Dermis blood vessel endothelial cell (primary cell): ENCODE measurements at regions not wholly inside any gene's neighbourhood (a gene's known extent, or its start where the extent isn't known, plus 50 kb on each side); places are given as distances from the start of the nearest gene placed in this dataset.
A peak's percentile ranks its signal among the peaks of the same experiment; 100 is the strongest.
"Not testable (repeated sequence)": the region's sequence is repeated elsewhere in the genome, so short reads cannot be mapped to it uniquely, and the experiment has no call there.

ENCODE experiments used
- DNase-seq: peaks from one replicate; pipeline ENCODE4 v3.0.0; 2010

DNA sequence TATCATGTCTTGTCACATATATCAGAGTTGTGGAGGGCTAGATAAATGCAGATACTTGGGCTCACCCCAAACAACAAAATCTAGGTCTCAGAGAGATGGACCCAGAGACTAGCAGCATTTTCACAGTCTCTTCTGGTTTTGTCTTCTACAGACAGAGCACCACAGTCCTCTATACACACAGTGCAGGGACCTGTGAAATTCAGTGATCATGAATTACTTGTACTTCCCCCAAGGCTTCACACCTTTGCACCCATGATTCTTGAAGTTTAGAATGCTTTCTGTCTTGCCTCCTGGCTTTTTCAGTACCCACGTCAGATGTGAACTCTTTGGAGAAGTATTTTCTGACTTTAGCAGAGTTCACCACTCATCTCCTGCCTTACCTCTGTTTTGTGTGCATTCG is 371.5 kb upstream of the PRR16 start:
- DNase-seq: no peak

DNA sequence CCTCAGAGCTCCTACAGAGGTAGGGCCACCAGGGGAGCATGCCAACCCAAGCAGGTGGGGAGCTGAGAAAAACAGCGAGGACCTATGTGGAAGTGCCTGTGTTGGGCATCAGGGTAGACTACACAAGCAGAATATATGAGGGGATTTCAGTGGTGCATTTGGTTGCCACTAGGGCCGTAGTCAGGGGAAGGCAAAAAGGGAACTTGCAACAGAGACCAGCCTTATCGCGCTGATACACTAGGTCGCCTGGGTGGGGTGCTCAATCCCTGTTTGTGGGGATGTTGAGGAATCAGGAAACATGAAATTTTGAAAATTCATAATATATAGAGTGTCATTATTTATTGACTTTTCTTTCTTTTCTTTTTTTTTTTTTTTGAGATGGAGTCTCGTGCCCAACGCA is 370.9 kb upstream of the PRR16 start:
- DNase-seq: no peak

DNA sequence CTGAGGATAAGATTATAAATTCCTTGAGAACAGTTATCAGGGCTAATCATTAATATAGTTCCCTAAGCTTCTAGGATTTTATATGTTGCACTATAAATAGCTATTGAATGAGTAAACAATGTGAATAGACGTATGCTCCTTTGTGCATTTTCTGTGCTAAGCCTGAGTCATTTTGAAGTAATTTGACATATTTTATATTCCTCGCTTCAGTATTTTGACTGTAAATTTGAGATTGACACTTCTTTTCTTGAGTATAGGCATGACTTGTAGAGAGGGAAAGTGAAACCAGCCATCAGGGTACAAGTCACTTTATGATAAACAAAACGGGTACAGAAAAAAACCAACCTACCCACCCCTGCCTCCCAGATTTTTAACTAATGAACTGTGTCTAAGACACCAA is 367.7 kb upstream of the PRR16 start:
- DNase-seq: no peak

DNA sequence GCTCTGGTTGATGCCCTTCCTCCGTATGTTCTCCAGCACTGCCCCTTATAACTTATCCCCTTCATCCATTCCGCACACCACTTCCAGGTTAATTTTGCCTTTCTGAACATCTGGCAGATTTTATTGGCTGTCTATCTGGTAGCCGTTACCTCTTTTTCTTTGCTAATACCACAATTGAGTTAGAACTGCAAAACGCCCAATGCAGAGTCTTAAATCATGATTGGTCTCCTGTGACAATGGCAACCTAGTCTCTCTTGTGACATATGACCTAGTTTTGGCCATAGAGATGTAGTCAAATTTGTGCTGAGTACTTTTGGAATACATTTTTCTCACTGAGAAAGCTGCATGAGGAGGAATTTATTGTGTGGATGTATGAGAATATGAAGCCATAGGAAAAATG is 365.7 kb upstream of the PRR16 start:
- DNase-seq: no peak

DNA sequence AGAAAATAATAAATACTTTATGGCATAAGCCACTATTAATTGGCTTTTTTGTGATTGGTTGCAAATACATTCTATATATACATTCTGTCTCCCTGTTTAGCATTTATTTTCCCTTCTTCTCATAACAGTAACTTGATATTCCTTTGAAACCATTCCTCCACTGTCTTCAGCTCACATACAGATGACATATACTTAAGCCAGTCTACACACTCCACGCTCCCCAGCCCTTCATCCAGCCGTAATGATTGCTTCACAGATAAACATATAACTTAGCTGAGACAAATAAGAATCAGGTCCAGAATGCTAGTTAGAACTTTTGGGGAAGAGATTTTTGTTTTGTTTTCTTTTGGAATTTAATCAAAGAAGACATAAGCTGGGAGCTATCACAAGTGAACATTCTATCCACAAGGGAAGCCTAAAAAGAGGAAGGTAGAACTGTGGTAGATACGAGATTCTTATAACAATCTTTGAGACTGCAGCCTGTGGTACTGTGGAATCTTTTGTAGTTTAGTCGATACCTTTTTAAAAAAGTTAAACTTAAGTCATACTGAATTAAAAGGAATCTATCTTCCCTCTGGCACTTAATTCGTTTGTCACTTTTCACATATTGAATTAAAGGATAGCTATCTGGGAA is 365.1 kb upstream of the PRR16 start:
- no peak for DNase-seq

DNA sequence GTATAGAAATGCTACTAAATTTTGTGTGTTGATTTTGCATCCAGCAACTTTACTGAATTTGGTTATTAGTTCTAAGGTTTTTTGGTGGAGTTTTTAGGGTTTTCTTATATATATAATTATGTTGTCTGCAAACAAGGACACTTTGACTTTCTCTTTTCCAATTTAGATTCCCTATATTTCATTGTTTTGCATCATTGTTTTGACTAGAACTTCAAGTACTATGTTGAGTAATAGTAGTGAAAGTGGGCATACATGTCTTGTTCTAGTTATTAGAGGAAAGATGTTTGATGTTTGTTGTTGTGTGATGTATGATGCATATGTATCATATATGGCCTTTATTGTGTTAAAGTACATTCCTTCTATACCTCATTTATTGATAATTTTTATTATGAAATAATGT is 362.3 kb upstream of the PRR16 start:
- no peak for DNase-seq

DNA sequence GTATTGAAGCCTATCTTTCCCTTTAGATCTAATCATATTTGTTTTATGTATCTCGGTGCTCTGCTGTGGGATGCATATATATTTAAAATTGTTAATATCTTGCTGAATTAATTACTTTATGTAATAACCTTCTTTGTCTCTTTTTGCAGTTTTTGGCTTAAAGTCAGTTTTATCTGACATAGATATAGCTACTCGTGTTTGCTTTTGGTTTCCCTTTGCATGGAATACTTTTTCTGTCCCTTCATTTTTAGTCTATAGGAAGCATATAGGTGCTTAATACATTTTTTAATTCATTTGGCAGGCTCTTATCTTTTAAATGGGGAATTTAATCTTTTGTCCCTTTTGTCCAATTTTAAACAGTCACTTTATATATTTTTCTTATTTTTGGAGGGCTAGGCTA is 360.6 kb upstream of the PRR16 start:
- no peak for DNase-seq

DNA sequence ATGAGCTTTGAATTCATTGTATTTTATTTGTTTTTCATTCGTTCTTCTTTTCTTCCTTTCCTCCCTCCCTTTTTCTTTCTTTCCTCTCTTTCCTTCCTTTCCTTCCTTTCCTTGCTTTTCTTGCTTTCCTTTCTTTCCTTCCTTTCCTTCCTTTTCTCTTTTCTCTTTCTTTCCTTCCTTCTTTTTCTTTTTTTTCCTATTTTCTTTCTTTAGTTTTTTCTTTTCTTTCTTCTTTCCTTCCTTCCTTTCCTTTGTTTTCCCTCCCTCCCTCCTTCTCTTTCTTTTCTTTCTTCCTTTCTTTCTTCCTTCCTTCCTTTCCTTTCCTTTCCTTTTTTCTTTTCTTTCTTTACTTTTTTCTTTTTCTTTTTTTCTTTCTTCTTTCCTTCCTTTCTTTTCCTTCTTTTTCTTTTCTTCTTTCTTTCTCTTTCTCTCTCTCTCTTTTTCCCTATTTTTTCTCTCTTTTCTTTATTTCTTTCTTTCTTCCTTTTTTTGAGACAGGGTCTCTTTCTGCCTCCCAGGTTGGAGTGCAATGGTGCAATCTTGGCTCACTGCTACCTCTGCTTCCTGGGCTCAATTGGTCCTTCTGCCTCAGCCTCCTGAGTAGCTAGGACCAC is 357.1 kb upstream of the PRR16 start:
- DNase-seq: no peak

DNA sequence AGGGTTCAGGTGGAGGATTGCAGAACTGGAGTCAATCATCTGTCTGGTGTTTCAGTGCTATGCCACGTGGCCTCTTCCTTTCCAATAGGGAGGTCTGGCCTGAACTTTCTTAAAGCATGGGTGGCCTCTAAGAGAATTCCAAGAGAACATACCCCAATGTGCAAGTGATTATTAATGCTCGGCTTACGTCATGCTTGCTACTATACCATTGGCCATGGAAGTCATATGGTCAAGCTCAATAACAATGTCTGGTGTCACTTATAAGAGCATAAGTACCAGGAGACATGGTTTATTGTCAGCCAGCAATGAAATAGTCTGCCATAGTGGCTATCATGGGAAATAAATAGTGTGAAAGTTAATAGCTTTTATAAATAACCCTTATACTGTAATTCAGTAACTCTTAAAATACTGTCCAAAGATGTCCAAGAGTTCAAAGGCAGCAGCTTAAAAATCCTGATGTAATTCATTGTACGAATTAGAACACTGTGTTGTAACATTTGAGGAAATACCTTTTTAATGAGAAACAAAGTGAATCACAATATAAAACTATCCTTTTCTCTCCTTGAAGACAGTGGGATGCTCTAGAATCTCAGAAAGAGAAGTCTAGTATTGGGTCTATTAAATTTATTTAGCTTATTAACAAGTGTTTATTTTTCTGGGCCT is 355.4 kb upstream of the PRR16 start:
- DNase-seq: no peak

DNA sequence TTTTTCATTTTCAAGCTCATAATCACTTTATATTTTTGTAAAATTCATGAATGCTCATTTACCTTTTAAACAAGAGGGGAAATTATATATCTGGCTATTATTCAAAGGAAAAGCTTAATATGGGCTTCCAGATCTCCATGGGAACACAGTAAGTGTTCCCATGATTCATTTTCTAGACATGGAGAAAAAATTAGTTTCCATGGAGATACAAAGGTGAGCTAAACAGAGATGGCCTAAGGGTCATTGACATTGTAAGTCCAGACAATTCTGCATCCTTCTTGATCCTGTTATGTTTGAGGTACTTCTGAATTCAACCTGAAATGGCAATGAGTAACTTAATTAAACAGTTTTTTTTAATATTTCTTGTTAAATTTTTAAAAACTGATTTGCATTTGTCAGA is 341.4 kb upstream of the PRR16 start:
- DNase-seq: no peak

DNA sequence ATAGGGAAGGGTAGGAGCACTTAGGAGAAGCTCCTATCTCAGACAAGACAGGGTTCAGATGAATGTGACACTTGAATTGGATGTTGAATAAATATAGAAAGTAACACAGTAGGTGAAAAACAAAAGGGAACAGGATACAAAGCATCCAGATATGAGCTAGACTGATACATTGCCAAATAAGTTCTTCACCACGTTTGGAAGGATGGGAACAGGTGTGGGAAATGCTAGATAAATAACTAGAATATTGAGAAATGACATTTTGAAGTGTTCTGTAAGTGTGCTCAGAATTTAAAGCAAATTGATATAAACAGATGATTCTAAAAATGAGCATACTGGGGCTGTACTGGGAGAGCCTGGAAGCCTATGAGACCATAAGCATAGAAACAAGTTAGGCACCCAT is 340.1 kb upstream of the PRR16 start:
- no peak for DNase-seq

DNA sequence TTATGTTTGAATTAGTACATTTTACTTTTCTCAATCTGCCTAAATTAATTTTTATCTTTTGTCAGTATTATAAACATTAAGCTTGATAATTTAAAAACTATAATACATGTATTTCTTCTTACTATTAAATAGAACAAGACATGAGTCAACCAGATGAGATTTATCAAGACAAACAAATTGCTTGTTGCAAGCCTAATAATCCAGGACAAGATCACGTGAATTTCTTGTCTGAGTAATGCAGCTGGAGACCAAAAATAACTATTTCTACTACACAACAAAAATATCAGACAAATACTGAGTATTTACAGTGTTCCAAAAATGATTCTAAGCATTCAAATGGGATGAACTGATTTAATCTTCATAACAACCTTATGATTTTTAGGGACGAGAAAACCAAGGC is 339.1 kb upstream of the PRR16 start:
- DNase-seq: no peak

DNA sequence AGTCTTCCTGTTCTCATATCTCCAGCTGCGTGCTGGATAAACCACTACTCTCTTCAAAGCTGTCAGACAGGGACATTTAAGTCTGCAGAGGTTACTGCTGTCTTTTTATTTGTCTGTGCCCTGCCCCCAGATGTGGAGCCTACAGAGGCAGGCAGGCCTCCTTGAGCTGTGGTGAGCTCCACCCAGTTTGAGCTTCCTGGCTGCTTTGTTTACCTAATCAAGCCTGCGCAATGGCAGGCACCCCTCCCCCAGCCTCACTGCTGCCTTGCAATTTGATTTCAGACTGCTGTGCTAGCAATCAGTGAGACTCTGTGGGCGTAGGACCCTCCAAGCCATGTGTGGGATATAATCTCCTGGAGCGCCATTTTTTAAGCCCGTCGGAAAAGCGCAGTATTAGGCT is 331.8 kb upstream of the PRR16 start:
- not testable (repeated sequence) for DNase-seq

DNA sequence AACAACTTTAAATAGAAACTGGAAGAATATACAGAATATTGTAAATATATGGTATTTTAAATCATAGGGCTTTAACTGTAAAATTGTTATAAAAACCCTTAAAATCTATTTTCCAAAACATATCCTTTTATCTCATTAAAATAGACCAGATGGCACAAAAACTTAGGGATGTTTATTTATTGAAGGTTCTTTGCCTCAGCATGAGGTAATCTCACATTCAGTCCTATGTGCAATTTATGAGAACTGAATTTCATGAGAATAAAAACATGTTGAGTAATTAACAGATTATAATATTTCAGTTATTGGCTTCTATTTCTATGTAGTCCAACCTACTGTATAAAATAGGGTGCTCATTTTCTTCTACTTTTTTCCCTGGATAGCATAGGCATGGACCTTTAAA is 329.2 kb upstream of the PRR16 start:
- no peak for DNase-seq

DNA sequence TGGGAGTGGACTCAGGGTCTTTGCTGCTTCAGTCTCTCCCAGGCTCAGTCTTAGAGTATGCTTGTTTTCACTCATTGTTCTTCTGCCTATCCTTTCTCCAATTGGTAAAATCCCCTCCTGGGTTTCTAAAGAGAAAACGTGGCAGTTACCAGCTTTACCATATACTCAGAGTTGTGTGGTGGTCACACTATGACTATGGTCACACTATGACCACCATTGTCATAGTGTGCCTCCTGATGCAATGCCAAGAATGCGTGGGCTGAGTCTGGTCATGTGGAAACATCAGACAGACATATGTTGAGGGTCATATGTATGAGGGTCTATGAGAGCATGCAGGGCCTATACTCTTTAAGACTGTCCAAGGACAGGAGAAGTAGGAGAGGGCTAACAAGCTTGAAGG is 326.5 kb upstream of the PRR16 start:
- DNase-seq: no peak

DNA sequence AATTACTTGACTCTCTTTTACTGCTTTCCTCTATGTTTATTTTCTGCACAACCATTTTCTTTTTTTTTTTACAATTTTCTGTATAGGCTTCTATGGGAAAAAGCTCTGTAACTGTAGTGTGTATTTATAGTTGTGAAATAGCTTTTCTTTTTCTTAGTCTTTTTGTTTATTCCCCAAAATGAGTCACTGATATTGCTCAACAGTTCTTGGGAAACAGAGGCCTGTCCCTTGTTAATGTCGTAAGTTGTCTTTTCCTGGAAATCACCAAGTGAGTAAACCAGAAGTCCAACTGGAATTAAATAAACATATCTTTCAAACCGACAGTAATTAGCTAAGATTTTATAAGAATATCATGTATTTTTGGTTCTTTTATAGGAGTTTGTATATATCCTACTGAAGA is 325.1 kb upstream of the PRR16 start:
- DNase-seq: peak; percentile 20

DNA sequence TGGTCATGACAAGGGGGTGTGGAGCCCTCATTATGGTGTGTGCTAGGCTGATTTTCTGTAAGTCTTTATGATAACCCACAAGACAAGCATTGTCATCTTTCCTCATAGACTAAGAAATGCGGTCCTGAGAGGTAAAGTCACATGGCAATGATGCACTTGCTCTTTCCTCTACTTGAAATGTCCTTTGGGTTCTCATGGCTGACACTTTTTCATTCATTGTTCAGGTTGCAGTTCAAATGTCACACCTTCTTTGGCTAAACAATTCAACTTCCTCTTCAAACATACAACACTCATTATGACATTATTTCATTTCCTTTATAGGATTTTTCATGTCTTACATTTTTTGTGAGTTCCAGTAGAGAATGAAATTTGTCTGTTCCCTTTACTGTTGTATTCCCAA is 323.6 kb upstream of the PRR16 start:
- DNase-seq: no peak

DNA sequence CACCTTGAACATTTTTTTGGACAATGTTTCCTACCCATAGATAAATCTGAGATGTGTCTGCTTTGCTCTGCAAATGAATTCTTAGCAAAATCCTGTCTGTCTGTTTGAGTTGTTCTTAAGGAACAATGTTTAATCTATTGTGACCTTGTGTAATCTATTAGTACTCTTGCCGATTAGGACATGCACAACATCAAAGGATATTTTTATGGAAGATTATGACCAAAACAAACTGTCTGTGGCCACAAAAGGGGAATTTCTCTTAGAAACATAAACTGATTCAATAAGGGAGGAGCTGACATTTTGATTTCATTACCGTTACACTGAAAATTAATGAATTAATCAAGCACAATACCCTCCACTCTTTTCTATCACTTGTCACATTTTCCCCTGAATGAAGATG is 323.0 kb upstream of the PRR16 start:
- no peak for DNase-seq

DNA sequence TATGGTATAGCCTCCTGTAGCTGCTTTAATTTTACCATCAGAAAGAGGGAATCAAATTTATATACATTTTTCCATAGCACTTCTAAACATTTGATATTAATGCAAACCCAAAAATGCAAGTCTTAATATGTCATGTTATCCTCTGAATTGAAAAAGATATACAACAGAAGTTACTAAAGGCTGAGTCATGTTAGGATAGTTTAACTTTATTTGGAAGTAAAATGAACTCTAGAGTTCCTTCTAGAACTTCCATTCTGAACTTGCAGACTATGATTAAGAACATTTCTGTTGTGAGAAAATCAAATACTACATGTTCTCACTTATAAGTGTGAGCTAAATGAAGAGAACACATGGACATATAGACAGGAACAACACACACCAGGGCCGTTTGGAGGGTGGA is 317.3 kb upstream of the PRR16 start:
- DNase-seq: no peak

DNA sequence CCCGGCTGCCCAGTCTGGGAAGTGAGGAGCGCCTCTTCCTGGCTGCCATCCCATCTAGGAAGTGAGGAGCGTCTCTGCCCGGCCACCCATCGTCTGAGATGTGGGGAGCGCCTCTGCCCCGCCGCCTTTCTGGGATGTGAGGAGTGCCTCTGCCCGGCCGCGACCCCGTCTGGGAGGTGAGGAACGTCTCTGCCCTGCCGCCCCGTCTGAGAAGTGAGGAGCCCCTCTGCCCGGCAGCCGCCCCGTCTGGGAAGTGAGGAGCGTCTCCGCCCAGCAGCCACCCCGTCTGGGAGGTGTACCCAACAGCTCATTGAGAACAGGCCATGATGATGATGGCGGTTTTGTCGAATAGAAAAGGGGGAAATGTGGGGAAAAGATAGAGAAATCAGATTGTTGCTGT is 316.2 kb upstream of the PRR16 start:
- DNase-seq: not testable (repeated sequence)

DNA sequence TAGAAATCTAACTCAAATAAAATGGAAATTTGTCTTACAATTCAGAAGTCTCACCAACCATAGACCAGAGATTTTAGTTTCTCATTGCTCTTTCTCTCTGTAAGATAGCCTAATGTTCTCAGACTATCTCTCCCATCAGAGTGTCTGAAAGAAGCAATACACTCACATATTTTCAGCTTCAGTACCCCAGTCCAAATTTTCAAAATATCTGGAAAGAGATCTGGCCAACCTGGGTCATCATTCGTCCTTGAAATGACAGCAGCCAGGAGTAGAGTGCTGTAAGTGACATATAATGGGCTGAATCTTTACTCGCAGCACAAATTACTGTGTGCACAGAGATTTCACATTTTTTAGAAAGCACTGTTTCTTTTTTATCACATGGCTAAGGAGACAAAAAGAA is 313.3 kb upstream of the PRR16 start:
- DNase-seq: no peak

DNA sequence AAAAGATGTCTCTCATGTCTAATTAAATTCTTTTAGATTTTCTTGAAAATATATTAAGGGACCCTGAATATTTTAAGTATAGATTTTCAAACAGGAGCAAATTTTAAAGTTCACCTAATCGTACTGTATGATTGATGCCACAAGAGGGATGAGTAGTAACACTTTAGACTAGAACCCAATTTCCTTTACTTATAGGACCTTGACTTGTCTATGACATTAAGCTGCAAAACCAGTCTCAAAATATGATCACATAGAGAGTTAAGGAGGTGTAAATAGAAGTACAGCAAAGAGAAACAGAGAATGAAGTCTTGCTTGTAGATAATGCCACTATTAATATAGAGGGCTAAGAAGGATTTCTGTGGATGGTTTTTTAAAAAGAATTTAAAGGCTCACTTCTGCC is 312.9 kb upstream of the PRR16 start:
- DNase-seq: no peak

DNA sequence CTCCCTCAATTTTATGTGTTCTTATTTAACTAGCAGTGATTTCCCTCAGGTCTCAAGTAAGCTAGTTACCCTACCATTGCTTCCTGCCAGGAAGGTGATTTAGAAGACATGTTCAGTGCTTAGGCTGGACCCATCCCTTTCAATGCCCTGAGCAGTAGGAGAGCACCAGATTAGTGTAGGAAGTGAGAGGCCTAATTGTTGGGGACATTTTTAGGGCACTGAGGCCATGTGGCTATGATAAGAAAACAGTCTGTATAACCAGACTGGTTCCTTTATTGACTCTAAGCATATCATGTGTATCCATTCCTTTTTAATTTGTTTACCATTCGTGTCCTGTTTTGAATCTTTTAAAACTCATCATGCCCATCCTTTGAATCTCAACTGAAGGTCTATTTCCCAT is 312.3 kb upstream of the PRR16 start:
- DNase-seq: no peak

DNA sequence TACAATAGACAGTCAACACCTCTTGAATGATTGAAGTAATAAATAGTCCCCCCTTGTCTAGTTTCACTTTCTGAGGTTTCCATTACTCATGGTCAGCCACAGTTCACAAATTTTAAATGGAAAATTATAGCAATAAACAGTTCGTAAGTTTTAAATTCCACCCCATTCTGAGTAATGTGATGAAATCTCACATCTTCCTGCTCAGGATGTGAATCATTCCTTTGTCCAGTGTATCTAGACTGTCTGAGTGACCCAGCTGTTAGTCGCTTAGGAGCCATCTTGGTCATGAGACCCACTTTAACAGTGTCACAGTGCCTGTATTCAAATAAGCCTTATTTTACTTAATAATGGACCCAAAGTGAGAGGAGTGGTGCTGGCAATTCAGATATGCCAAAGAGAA is 311.6 kb upstream of the PRR16 start:
- DNase-seq: peak; percentile 66

DNA sequence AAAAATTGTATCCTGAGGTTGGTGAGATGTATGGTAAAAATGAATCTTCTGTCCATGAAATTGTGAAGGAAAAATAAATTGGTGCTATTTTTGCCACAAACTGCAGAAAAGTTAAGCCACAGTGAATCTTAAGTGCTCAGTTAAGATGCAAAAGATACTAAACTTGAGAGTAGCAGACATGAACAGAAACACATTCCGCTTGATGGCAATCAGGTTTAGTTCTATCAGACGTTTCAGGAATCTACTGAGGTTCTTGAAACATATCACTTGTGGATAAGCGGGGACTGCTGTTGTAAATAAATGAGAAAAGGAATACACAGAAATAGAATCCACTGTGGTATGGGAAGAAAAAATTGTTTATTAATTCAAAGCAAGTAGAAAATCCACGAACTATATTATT is 311.2 kb upstream of the PRR16 start:
- DNase-seq: no peak
